GM23338 (cell line): ENCODE measurements at regions not wholly inside any gene's neighbourhood (a gene's known extent, or its start where the extent isn't known, plus 50 kb on each side); places are given as distances from the start of the nearest gene placed in this dataset.

Source experiments
- ATAC-seq: fragments of 200-7000 bp; cut with Tn5 transposase; 3 replicates; pipeline ENCODE4 v1.9.1; 2020
- DNase-seq: peaks from one replicate; pipeline ENCODE4 v3.0.0-alpha.2; 2015; ENCODE audit warnings: low spot score
- H2AFZ ChIP-seq: fragments of 200-600 bp; sonication (generic); 2 replicates; pipeline ENCODE4 v1.8.0; 2016; ENCODE audit warnings: antibody characterized with exemption, mild to moderate bottlenecking, moderate library complexity
- H3F3A ChIP-seq: fragments of 200-600 bp; sonication (generic); replicated peaks from 2 replicates; pipeline ENCODE4 v1.8.0; 2017; ENCODE audit warnings: antibody characterized with exemption, mixed run types, low read depth
- H3K27ac ChIP-seq: fragments of 200-600 bp; sonication (generic); 2 replicates; pipeline ENCODE4 v1.6.1; 2016; ENCODE audit warnings: low read depth
- H3K27me3 ChIP-seq: fragments of 200-600 bp; sonication (generic); 2 replicates; pipeline ENCODE4 v1.8.0; 2016; ENCODE audit warnings: mild to moderate bottlenecking, mixed run types, moderate library complexity; ENCODE audit not compliant: insufficient read depth
- H3K36me3 ChIP-seq: fragments of 200-600 bp; sonication (generic); 2 replicates; pipeline ENCODE4 v1.8.0; 2016; ENCODE audit warnings: mild to moderate bottlenecking; ENCODE audit not compliant: insufficient read depth
- H3K4me1 ChIP-seq: fragments of 200-600 bp; sonication (generic); 2 replicates; pipeline ENCODE4 v1.8.0; 2016; ENCODE audit warnings: mild to moderate bottlenecking, moderate library complexity; ENCODE audit not compliant: insufficient read depth
- H3K4me2 ChIP-seq: fragments of 200-600 bp; sonication (generic); 2 replicates; pipeline ENCODE4 v1.7.1; 2017; ENCODE audit warnings: mixed run types
- H3K4me3 ChIP-seq: fragments of 200-600 bp; sonication (generic); 2 replicates; pipeline ENCODE4 v1.6.1; 2016; ENCODE audit warnings: mixed run types
- H3K79me2 ChIP-seq: fragments of 200-600 bp; sonication (generic); replicated peaks from 2 replicates; pipeline ENCODE4 v1.8.0; 2017; ENCODE audit warnings: mild to moderate bottlenecking; ENCODE audit not compliant: insufficient read depth
- H3K9me2 ChIP-seq: fragments of 200-600 bp; sonication (generic); 2 replicates; pipeline ENCODE4 v1.8.0; 2017; ENCODE audit not compliant: insufficient read depth
- H4K20me1 ChIP-seq: fragments of 200-600 bp; sonication (generic); replicated peaks from 2 replicates; pipeline ENCODE4 v1.8.0; 2017; ENCODE audit warnings: mild to moderate bottlenecking; ENCODE audit not compliant: insufficient read depth
- H3K27ac Mint-ChIP-seq: 2 replicates; pipeline ENCODE4 v1.8.0; 2020; ENCODE audit warnings: inconsistent platforms, mild to moderate bottlenecking, moderate library complexity, mixed read lengths
- H3K27me3 Mint-ChIP-seq: 3 replicates; pipeline ENCODE4 v1.8.0; 2022; ENCODE audit warnings: low read depth, mild to moderate bottlenecking, moderate library complexity, mixed read lengths, inconsistent platforms; ENCODE audit not compliant: insufficient read depth, poor library complexity
- H3K36me3 Mint-ChIP-seq: 3 replicates; pipeline ENCODE4 v1.8.0; 2021; ENCODE audit warnings: low read depth, mild to moderate bottlenecking, inconsistent platforms, moderate library complexity, mixed read lengths
- H3K4me1 Mint-ChIP-seq: 3 replicates; pipeline ENCODE4 v1.8.0; 2020; ENCODE audit warnings: mild to moderate bottlenecking, inconsistent platforms, mixed read lengths
- H3K4me3 Mint-ChIP-seq: 3 replicates; pipeline ENCODE4 v1.8.0; 2021; ENCODE audit warnings: moderate library complexity, mild to moderate bottlenecking, inconsistent platforms, mixed read lengths
- H3K9me3 Mint-ChIP-seq: 3 replicates; pipeline ENCODE4 v1.8.0; 2020; ENCODE audit warnings: moderate library complexity, mild to moderate bottlenecking, inconsistent platforms, mixed read lengths
- JUNB ChIP-seq: IDR thresholded peaks from one replicate; pipeline ENCODE4 v1.6.1; 2016; ENCODE audit warnings: antibody characterized with exemption; ENCODE audit not compliant: unreplicated experiment
- NANOG ChIP-seq: IDR thresholded peaks from 2 replicates; pipeline ENCODE4 v1.6.1; 2016; ENCODE audit warnings: antibody characterized with exemption, borderline replicate concordance
- STAT1 ChIP-seq: IDR thresholded peaks from one replicate; pipeline ENCODE4 v1.6.1; 2016; ENCODE audit warnings: antibody characterized with exemption; ENCODE audit not compliant: unreplicated experiment
- TF ChIP-seq, protein P1 (sequence below): fragments of 250-450 bp; sonication (Bioruptor Pico); IDR thresholded peaks from 2 replicates; pipeline ENCODE4 v1.5.0; 2020; ENCODE audit warnings: mild to moderate bottlenecking, moderate library complexity
- TF ChIP-seq, protein P2 (sequence below), 2 experiments: fragments of 200-600 bp in 1 of 2; sonication (generic) in 1 of 2; conservative IDR thresholded peaks; 2 replicates each; pipeline versions ENCODE4 v1.5.1 to v1.6.1; 2016 to 2017; ENCODE audit warnings: antibody characterized with exemption in 2 of 2, low read depth in 2 of 2, mild to moderate bottlenecking in 2 of 2, moderate library complexity in 1 of 2

GRCh38 chr6:139693735-139694134 lies 319.3 kb upstream of the CITED2 start (continued):
- TF ChIP-seq, protein P1, sequence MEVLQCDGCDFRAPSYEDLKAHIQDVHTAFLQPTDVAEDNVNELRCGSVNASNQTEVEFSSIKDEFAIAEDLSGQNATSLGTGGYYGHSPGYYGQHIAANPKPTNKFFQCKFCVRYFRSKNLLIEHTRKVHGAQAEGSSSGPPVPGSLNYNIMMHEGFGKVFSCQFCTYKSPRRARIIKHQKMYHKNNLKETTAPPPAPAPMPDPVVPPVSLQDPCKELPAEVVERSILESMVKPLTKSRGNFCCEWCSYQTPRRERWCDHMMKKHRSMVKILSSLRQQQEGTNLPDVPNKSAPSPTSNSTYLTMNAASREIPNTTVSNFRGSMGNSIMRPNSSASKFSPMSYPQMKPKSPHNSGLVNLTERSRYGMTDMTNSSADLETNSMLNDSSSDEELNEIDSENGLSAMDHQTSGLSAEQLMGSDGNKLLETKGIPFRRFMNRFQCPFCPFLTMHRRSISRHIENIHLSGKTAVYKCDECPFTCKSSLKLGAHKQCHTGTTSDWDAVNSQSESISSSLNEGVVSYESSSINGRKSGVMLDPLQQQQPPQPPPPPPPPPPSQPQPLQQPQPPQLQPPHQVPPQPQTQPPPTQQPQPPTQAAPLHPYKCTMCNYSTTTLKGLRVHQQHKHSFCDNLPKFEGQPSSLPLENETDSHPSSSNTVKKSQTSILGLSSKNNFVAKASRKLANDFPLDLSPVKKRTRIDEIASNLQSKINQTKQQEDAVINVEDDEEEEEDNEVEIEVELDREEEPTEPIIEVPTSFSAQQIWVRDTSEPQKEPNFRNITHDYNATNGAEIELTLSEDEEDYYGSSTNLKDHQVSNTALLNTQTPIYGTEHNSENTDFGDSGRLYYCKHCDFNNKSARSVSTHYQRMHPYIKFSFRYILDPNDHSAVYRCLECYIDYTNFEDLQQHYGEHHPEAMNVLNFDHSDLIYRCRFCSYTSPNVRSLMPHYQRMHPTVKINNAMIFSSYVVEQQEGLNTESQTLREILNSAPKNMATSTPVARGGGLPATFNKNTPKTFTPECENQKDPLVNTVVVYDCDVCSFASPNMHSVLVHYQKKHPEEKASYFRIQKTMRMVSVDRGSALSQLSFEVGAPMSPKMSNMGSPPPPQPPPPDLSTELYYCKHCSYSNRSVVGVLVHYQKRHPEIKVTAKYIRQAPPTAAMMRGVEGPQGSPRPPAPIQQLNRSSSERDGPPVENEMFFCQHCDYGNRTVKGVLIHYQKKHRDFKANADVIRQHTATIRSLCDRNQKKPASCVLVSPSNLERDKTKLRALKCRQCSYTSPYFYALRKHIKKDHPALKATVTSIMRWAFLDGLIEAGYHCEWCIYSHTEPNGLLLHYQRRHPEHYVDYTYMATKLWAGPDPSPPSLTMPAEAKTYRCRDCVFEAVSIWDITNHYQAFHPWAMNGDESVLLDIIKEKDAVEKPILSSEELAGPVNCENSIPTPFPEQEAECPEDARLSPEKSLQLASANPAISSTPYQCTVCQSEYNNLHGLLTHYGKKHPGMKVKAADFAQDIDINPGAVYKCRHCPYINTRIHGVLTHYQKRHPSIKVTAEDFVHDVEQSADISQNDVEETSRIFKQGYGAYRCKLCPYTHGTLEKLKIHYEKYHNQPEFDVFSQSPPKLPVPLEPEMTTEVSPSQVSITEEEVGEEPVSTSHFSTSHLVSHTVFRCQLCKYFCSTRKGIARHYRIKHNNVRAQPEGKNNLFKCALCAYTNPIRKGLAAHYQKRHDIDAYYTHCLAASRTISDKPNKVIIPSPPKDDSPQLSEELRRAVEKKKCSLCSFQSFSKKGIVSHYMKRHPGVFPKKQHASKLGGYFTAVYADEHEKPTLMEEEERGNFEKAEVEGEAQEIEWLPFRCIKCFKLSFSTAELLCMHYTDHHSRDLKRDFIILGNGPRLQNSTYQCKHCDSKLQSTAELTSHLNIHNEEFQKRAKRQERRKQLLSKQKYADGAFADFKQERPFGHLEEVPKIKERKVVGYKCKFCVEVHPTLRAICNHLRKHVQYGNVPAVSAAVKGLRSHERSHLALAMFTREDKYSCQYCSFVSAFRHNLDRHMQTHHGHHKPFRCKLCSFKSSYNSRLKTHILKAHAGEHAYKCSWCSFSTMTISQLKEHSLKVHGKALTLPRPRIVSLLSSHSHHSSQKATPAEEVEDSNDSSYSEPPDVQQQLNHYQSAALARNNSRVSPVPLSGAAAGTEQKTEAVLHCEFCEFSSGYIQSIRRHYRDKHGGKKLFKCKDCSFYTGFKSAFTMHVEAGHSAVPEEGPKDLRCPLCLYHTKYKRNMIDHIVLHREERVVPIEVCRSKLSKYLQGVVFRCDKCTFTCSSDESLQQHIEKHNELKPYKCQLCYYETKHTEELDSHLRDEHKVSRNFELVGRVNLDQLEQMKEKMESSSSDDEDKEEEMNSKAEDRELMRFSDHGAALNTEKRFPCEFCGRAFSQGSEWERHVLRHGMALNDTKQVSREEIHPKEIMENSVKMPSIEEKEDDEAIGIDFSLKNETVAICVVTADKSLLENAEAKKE (CRISPR knock-in tag), result no peak

DNA sequence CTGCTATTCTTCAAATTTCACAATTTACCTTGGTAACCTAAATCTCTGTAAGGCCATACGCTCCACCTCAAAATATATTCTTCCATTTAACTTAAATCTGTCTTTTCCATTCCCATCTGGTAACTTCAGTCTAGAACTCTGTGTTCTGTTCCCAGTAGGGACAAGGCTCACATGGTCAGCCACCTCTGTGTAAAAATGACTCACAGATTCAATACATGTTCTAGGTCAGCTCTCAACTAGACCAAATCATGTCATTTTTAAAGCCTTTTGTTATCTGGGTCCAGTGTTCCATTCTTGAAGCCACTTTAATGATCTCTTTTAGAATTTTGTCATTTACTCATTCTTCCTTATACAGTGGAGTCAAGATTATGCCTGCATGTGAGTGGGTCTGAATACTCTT lies 315.6 kb upstream of the CITED2 start:
- H3K27me3 ChIP-seq, result no peaks in the 10 kb centered on the region
- no peak overlapping the region for H2AFZ ChIP-seq
- Mint-ChIP-seq H3K4me1 (peaks cover 7% of the 10 kb centered on the region), H3K27me3 (no peaks in the 10 kb centered on the region), H3K4me3 (no peak overlapping the region), H3K36me3 (no peaks in the 10 kb centered on the region), H3K9me3 (no peaks in the 10 kb centered on the region), H3K27ac (no peak overlapping the region; the same call in 1 of the 2 replicates)
- no peaks in the 10 kb centered on the region for H3F3A ChIP-seq
- H3K79me2 ChIP-seq, result no peaks in the 10 kb centered on the region
- TF ChIP-seq STAT1, result no peak
- H3K4me2 ChIP-seq, result no peak overlapping the region
- H3K27ac ChIP-seq, result no peak overlapping the region
- no peak overlapping the region for H3K4me3 ChIP-seq
- no peaks in the 10 kb centered on the region for H3K4me1 ChIP-seq
- no peaks in the 10 kb centered on the region for H3K9me2 ChIP-seq
- DNase-seq (no peak), ATAC-seq (no peak)
- H4K20me1 ChIP-seq, result no peaks in the 10 kb centered on the region
- no peaks in the 10 kb centered on the region for H3K36me3 ChIP-seq

DNA sequence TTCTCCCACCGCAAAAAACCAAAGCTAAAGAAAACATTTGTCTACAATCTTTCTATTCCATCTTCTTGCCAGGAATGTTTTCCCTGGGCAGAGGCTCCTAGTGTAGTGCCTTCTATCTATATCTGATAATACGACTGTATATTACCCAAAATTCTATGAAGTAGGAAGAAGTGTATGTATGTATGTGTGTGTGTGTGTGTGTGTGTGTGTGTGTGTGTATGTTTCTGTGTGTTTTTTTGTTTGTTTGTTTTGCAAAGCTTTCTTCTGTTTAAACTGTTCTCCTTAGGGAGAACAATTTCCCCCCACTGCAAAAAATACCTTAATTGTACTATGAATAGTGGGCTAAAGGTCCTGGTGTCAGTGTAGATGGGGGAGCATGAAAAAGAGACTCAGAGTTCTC lies 312.6 kb upstream of the CITED2 start:
- no peak for ATAC-seq
- Histone ChIP-seq H4K20me1 (no peaks in the 10 kb centered on the region), H3K4me1 (no peaks in the 10 kb centered on the region), H3K4me2 (no peak overlapping the region), H3K27me3 (no peaks in the 10 kb centered on the region), H3K27ac (no peak overlapping the region), H3K4me3 (no peak overlapping the region), H2AFZ (no peak overlapping the region), H3F3A (no peaks in the 10 kb centered on the region), H3K36me3 (no peaks in the 10 kb centered on the region), H3K9me2 (no peaks in the 10 kb centered on the region), H3K79me2 (no peaks in the 10 kb centered on the region)
- Mint-ChIP-seq H3K36me3 (no peaks in the 10 kb centered on the region), H3K9me3 (no peaks in the 10 kb centered on the region), H3K27me3 (no peaks in the 10 kb centered on the region), H3K27ac (no peak overlapping the region), H3K4me3 (no peak overlapping the region), H3K4me1 (peaks cover 7% of the 10 kb centered on the region)
- no peak for DNase-seq
- no peak for TF ChIP-seq JUNB
- no peak for TF ChIP-seq NANOG
- TF ChIP-seq, protein P2, sequence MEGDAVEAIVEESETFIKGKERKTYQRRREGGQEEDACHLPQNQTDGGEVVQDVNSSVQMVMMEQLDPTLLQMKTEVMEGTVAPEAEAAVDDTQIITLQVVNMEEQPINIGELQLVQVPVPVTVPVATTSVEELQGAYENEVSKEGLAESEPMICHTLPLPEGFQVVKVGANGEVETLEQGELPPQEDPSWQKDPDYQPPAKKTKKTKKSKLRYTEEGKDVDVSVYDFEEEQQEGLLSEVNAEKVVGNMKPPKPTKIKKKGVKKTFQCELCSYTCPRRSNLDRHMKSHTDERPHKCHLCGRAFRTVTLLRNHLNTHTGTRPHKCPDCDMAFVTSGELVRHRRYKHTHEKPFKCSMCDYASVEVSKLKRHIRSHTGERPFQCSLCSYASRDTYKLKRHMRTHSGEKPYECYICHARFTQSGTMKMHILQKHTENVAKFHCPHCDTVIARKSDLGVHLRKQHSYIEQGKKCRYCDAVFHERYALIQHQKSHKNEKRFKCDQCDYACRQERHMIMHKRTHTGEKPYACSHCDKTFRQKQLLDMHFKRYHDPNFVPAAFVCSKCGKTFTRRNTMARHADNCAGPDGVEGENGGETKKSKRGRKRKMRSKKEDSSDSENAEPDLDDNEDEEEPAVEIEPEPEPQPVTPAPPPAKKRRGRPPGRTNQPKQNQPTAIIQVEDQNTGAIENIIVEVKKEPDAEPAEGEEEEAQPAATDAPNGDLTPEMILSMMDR (conservative IDR thresholded peaks at IDR 0.05; ENCODE audit: low read depth in 2 of 2), result no peak
